Kidney (tissue), 10 donors: ENCODE measurements at regions not wholly inside any gene's neighbourhood (a gene's known extent, or its start where the extent isn't known, plus 50 kb on each side); places are given as distances from the start of the nearest gene placed in this dataset.
"Not testable (repeated sequence)": the region's sequence is repeated elsewhere in the genome, so short reads cannot be mapped to it uniquely, and the experiment has no call there.

Experiments
- DNase-seq, 5 donors: peaks; one replicate each; pipeline ENCODE4 v3.0.0-alpha.2; 2013 to 2020
- FAIRE-seq: peaks from 2 replicates; lab custom pipeline; 2012; peaks lifted over from hg19 to GRCh38; lab: Jason Lieb, UNC
- H3K27ac ChIP-seq, 2 donors: one replicate each; pipeline ENCODE4 v1.7.0; 2013; ENCODE audit warnings: low read depth in 2 of 2, low read length in 2 of 2, inconsistent platforms in 1 of 2
- H3K27me3 ChIP-seq: one replicate; pipeline ENCODE4 v1.7.1; 2013; ENCODE audit warnings: low read length, inconsistent platforms; ENCODE audit not compliant: control insufficient read depth, insufficient read depth
- H3K36me3 ChIP-seq, 3 donors: one replicate each; pipeline versions ENCODE4 v1.7.0 to v1.7.1; 2013; ENCODE audit warnings: low read length in 3 of 3, control low read depth in 1 of 3, inconsistent platforms in 1 of 3; ENCODE audit not compliant: insufficient read depth in 3 of 3, control insufficient read depth in 2 of 3
- H3K4me1 ChIP-seq, 3 donors: one replicate each; pipeline versions ENCODE4 v1.7.0 to v1.7.1; 2013; ENCODE audit warnings: low read length in 3 of 3, inconsistent platforms in 1 of 3, low read depth in 1 of 3; ENCODE audit not compliant: control insufficient read depth in 2 of 3, insufficient read depth in 2 of 3
- H3K4me3 ChIP-seq, 3 donors: one replicate each; pipeline versions ENCODE4 v1.7.0 to v1.8.1; 2013; ENCODE audit warnings: low read length in 3 of 3, control low read depth in 1 of 3, inconsistent platforms in 1 of 3
- H3K9ac ChIP-seq, 3 donors: one replicate each; pipeline versions ENCODE4 v1.7.0 to v1.7.1; 2013; ENCODE audit warnings: low read length in 3 of 3, control low read depth in 1 of 3, inconsistent platforms in 1 of 3
- H3K9me3 ChIP-seq, 3 donors: one replicate each; pipeline versions ENCODE4 v1.7.0 to v1.7.1; 2013; ENCODE audit warnings: low read length in 3 of 3, control low read depth in 1 of 3, inconsistent platforms in 1 of 3; ENCODE audit not compliant: control insufficient read depth in 2 of 3, insufficient read depth in 1 of 3
- intact Hi-C: fragments of 100-400 bp; cut with DNase I; formaldehyde crosslinking; loops from one replicate; pipeline ENCODE4 v1.11.1; 2022
- donor health status: control.
- donor health status: control.
- donor health status: DM: yes; HTN: yes; CAD: no.
- donor health status: Normal renal cell carcinoma (clear cell type).

- H3K36me3 ChIP-seq, H3K9me3 ChIP-seq, H3K9ac ChIP-seq, H3K27me3 ChIP-seq, intact Hi-C loops, H3K4me3 ChIP-seq, FAIRE-seq, H3K4me1 ChIP-seq, H3K27ac ChIP-seq: not testable (repeated sequence)
- DNase-seq = peak in 2 of 5 donors; percentile 27 to 29
Observed at GRCh38 chr9:41779897-41780406, 349.3 kb downstream of the CNTNAP3B start.

DNA sequence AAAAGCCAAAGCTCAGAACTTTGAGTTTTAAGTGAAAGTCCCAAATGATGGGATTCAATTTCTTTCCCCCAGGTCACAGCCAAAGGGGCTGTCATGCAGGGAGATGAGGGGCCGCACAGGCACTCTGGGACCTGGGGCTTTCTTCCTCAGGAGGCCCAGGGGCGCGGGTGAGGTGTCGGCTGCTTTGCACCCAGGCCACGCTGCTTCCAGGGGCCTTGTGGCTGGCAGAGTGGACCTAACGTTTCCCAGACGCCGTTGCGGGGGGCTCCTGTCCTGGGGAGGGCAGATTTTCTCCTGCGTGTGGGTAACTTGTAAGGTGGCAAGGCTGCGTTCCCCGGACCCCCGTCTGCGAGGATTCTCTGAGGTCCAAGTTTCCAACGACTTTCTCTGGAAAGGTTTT, 350.0 kb downstream of the CNTNAP3B start:
- DNase-seq = peak in 1 of 5 donors; percentile 53
- intact Hi-C loops = not testable (repeated sequence)

DNA sequence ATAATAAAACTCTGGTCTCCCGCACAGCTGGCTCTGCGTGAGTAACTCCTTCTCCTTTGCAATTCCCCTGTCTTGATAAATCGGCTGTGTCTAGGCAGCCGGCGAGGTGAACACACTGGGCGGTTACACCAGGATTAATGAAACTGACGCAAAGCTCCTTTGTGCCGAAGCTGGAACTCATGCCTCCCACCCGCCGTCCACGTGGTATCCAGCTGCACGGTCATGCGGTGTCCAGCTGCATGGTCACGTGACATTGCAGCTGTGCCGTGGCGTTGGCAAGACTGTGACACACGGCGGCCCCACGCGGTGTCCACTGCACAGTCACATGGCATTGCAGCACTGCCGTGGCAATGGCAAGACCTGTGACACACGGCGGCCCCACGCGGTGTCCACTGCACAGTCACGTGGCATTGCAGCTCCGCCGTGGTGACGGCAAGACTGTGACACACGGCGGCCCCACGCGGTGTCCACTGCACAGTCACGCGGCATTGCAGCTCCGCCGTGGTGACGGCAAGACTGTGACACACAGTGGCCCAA, 350.6 kb downstream of the CNTNAP3B start:
- DNase-seq, FAIRE-seq, H3K27me3 ChIP-seq, H3K9ac ChIP-seq, H3K27ac ChIP-seq, intact Hi-C loops, H3K4me1 ChIP-seq, H3K9me3 ChIP-seq, H3K4me3 ChIP-seq, H3K36me3 ChIP-seq: not testable (repeated sequence)

More for the DNA sequence above, 350.0 kb downstream of the CNTNAP3B start:
- FAIRE-seq, H3K9me3 ChIP-seq, H3K4me1 ChIP-seq, H3K27ac ChIP-seq, H3K36me3 ChIP-seq, H3K9ac ChIP-seq, H3K27me3 ChIP-seq, H3K4me3 ChIP-seq: not testable (repeated sequence)

- H3K4me3 ChIP-seq, H3K36me3 ChIP-seq, H3K9me3 ChIP-seq, DNase-seq, FAIRE-seq, H3K9ac ChIP-seq, H3K27ac ChIP-seq, H3K4me1 ChIP-seq, H3K27me3 ChIP-seq, intact Hi-C loops: not testable (repeated sequence)
Observed at GRCh38 chr9:41777536-41777935, 351.7 kb downstream of the CNTNAP3B start.

GRCh38 chr9:41772541-41772940, 356.7 kb downstream of the CNTNAP3B start:
- H3K4me3 ChIP-seq, FAIRE-seq, H3K36me3 ChIP-seq, H3K9me3 ChIP-seq, DNase-seq, H3K4me1 ChIP-seq, intact Hi-C loops, H3K9ac ChIP-seq, H3K27ac ChIP-seq, H3K27me3 ChIP-seq: not testable (repeated sequence)

- DNase-seq, intact Hi-C loops: not testable (repeated sequence)
Observed at GRCh38 chr9:41771693-41772092, 357.5 kb downstream of the CNTNAP3B start.

DNA sequence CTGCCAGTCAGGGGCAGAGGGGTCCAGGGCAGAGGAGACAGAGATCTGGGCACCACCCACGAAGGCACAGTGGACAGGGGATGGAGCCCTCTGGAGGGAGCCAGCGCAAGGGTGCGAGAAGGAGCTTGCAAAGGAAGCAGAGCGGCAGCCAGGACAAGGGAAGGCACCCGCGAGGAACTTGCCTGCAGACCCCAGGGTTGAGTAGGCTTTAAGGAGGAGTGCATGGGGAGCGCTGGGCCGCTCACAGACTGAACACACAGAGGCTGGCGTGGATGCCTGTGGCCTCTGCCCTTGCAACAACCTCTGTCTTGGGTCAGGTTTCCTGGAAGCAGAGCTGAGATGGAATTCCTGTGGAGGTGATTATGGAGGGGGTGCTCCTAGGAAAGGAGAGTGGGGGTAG, 374.4 kb downstream of the CNTNAP3B start:
- peak; percentile 32 to 72 (median 60) for DNase-seq
- H3K4me3 ChIP-seq, H3K9me3 ChIP-seq, H3K4me1 ChIP-seq, intact Hi-C loops, H3K27ac ChIP-seq, FAIRE-seq, H3K9ac ChIP-seq, H3K36me3 ChIP-seq, H3K27me3 ChIP-seq: not testable (repeated sequence)

More at GRCh38 chr9:41771693-41772092, 357.5 kb downstream of the CNTNAP3B start:
- H3K27me3 ChIP-seq, H3K9ac ChIP-seq, H3K27ac ChIP-seq, H3K4me3 ChIP-seq, H3K4me1 ChIP-seq, H3K9me3 ChIP-seq, H3K36me3 ChIP-seq, FAIRE-seq: not testable (repeated sequence)

- H3K4me3 ChIP-seq, H3K27me3 ChIP-seq, H3K9me3 ChIP-seq, FAIRE-seq, H3K36me3 ChIP-seq, H3K4me1 ChIP-seq, intact Hi-C loops, H3K9ac ChIP-seq, H3K27ac ChIP-seq: not testable (repeated sequence)
- peak in 1 of 5 donors; percentile 39 for DNase-seq
Observed at GRCh38 chr9:41754403-41754802, 374.8 kb downstream of the CNTNAP3B start.
